Activated naive CD8-positive, alpha-beta T cell treated with anti-CD3 and anti-CD28 coated beads, Interleukin-2, amount 50 U/mL, for 24 hours (primary cell): ENCODE measurements at regions not wholly inside any gene's neighbourhood (a gene's known extent, or its start where the extent isn't known, plus 50 kb on each side); places are given as distances from the start of the nearest gene placed in this dataset.

Experiments used
- ATAC-seq: fragments of 150-1000 bp; cut with Tn5 transposase; one replicate; pipeline ENCODE4 v1.10.0; 2021
- DNase-seq: peaks from one replicate; pipeline ENCODE4 v3.0.0; 2021
- H3K27ac Mint-ChIP-seq: one replicate; pipeline ENCODE4 v1.8.0; 2021; ENCODE audit warnings: mild to moderate bottlenecking, mixed read lengths
- H3K27me3 Mint-ChIP-seq: one replicate; pipeline ENCODE4 v1.8.0; 2021; ENCODE audit warnings: mixed read lengths
- H3K36me3 Mint-ChIP-seq: one replicate; pipeline ENCODE4 v1.8.0; 2021; ENCODE audit warnings: low read depth, mixed read lengths
- H3K4me1 Mint-ChIP-seq: one replicate; pipeline ENCODE4 v1.8.0; 2021; ENCODE audit warnings: mixed read lengths
- H3K4me3 Mint-ChIP-seq: one replicate; pipeline ENCODE4 v1.8.0; 2021; ENCODE audit warnings: mild to moderate bottlenecking, moderate library complexity, mixed read lengths
- H3K9me3 Mint-ChIP-seq: one replicate; pipeline ENCODE4 v1.8.0; 2021; ENCODE audit warnings: mixed read lengths

DNA sequence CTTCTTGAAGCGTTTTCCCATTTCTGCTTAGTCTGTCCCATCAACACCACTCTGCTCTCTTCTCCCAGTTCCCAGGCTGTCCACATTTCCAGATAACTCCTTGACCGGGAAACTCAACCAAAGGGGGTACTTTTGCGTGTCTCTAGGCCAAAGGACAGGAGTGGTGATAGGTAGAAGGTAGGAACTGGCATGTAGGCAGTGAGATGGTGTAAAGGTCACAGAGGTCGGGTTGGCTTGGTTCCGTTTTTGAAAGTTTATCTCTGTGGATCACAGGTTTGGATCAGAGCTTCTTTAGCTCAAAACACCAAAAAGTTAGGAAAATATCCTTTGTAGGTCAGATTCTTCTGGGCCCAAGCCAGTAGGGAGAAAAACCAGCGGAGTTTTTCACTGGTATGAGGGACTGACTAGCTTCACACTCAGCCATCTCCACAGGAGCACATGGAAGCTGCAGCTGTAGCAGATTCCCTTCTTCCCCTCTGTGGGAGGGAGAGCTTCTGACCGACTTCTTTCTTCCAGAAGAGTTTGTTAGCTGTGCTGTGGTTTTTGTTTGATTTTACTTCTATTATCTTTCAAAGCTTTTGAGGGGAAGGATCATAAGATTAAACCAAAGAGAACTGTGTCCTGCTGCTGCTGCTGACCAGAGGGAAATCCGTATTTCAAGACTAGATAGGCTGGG is 98.4 kb upstream of the DMRT1 start:
- no peaks in the 10 kb centered on the region for H3K9me3 Mint-ChIP-seq

DNA sequence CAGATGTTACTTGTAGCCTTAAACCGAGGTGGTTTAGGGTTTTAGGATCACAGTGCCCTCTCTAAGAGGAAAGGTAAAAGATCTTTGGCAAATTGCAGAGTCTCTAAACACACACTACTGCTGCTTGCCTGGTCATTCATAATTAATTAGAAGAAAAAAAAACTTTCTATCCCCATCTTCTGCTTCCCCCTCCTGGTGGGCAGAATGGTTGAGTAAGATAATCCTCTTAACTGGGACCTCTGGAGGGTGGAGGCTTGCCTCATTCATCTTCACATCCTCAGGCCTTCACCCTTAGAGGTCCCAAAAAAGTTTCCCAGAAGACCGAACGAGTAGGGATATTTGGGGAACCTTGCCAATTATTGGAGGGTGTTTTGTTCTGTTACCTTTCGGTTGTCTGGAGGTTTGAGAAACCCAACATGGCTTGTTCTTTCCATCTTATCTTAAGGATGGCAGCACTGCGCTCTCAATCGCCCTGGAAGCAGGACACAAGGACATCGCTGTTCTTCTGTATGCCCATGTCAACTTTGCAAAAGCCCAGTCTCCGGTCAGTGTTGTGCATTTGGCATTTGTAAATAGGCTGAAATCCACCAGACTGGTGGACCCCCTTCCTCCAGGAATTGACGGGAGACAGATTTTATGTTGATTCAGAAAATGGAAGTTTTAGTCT is 97.3 kb upstream of the DMRT1 start:
- DNase-seq (no peak), ATAC-seq (no peak)
- no peak overlapping the region for H3K27ac Mint-ChIP-seq
- H3K4me1 Mint-ChIP-seq = peaks cover 12% of the 10 kb centered on the region
- H3K9me3 Mint-ChIP-seq = no peaks in the 10 kb centered on the region
- peaks cover 2% of the 10 kb centered on the region for H3K36me3 Mint-ChIP-seq
- H3K27me3 Mint-ChIP-seq = no peaks in the 10 kb centered on the region
- H3K4me3 Mint-ChIP-seq = no peak overlapping the region

More for the DNA sequence above, 98.4 kb upstream of the DMRT1 start:
- Mint-ChIP-seq H3K27ac (no peak overlapping the region), H3K4me3 (no peak overlapping the region), H3K27me3 (no peaks in the 10 kb centered on the region), H3K36me3 (peaks cover 2% of the 10 kb centered on the region), H3K4me1 (peaks cover 2% of the 10 kb centered on the region)
- ATAC-seq (no peak), DNase-seq (no peak)

DNA sequence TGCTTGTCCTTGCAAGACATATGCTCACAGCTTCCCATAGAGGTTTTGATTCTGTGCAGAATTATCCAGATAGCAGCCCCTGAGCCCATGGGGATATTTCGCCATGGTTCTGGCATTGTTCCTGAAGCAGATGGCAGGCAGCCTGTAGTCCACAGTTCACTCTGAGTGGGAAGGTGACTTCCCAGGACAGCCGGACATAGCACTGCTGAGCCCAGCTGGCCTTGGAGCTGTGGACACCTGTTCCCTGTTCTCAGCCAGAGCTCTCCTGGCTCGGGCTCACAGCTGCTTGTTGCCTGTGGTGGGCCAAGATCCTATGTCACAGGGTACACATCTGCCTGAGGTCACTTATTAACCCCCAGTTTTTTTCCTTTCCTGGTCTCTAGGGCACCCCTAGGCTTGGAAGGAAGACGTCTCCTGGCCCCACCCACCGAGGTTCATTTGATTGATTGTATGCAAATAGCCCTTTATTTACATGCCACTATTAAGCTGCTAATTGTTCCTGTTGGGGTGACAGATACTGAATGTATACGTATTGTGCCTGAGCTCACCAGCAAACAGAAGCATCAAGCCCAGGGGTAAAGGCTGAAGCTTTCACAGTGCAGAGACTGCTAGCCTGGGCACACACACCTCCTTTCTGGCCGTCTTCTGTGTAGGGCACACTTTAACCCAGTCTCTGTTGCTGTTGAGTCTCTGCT is 96.6 kb upstream of the DMRT1 start:
- no peak for ATAC-seq
- DNase-seq = no peak
- Mint-ChIP-seq H3K9me3 (no peaks in the 10 kb centered on the region), H3K4me1 (peaks cover 19% of the 10 kb centered on the region), H3K27ac (no peak overlapping the region), H3K4me3 (no peak overlapping the region), H3K27me3 (no peaks in the 10 kb centered on the region), H3K36me3 (peaks cover 2% of the 10 kb centered on the region)

DNA sequence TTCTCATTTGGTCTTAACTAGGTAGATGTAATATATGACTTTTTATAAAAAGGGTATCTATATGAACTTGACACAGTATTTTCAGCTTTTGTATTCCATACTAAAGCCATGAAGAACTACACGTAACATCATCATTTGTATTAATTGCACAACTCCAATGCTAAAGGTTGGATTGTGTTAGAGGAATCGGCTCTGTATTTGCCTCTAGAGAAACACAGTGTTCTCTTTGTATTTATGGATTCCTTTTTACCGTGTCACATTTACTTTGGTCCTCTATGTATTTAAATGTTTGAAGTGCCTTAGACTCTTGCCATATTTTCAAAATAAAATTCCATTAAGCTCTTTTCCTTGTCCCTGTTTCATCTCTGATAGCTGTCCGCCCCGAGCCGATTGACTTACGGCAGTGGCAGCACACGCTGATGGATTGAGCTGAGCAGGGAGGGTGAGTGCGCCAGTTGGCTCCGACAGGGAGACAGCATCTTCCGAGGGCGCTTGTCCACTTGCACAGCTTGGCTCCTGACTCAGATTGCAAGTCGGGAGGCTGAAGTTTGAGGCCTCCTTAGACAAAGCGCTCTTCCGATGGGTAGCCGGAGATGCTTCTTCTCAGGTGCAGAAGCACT is 95.6 kb upstream of the DMRT1 start:
- Mint-ChIP-seq H3K27ac (no peak overlapping the region), H3K4me1 (peaks cover 28% of the 10 kb centered on the region), H3K4me3 (no peak overlapping the region), H3K9me3 (no peaks in the 10 kb centered on the region), H3K36me3 (peaks cover 2% of the 10 kb centered on the region), H3K27me3 (no peaks in the 10 kb centered on the region)
- no peak for ATAC-seq
- no peak for DNase-seq

DNA sequence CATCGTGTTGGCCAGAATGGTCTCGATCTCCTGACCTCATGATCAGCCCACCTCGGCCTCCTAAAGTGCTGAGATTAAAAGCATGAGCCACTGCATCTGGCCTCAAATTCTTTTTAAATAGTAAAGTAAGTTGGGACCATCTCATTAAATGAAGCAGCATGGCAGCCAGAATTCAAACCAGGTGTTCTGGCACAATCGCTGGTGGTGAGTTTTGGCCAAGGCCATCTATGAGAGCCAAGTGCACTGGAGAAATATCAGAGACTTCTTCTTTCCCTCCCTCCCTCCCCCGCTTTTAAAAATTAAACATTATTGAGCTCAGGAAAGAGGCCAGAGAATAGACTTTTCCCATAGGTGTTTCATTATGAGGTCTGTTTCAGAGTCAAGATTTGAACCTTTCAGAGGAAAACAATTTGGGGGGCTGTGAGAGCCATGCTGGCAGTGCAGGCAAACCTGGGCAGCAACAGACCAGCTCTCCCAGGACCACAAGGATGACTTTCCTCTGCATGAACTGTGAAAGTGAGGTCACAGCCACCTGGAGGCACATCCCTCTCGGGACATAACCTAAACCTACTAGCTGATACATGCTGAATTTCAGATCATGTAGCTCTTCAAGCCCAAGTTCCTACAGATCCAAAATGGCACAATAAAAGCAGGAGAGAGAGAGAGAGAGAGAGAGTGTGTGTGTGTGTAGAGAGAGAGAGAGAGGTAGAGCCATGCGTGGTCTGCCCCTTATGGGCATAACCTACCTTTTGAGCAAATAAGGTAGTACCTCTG is 94.6 kb upstream of the DMRT1 start:
- ATAC-seq (no peak), DNase-seq (no peak)
- H3K4me3 Mint-ChIP-seq = no peak overlapping the region
- peaks cover 38% of the 10 kb centered on the region for H3K4me1 Mint-ChIP-seq
- H3K9me3 Mint-ChIP-seq = no peaks in the 10 kb centered on the region
- no peaks in the 10 kb centered on the region for H3K27me3 Mint-ChIP-seq
- peaks cover 2% of the 10 kb centered on the region for H3K36me3 Mint-ChIP-seq
- H3K27ac Mint-ChIP-seq = no peak overlapping the region

DNA sequence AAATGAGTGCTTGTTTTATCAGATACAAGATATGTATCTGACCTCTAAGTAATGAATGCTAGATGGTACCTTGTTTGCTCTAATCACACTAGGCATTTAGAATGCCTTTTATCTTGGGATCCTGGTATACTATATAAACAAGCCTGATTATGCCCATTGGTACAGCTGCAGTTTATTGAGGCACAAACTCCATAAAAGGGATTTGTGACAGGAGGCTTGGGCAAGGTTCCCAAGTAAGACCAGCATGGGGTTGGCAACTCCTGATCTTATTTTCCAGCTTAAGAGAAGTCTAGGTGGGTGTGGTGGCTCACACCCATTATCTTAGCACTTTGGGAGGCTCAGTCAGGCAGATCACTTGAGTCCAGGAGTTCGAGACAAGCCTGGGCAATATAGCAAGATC is 93.9 kb upstream of the DMRT1 start:
- Mint-ChIP-seq H3K9me3 (no peaks in the 10 kb centered on the region), H3K27me3 (no peaks in the 10 kb centered on the region), H3K36me3 (no peaks in the 10 kb centered on the region), H3K4me3 (no peak overlapping the region), H3K4me1 (peaks cover 43% of the 10 kb centered on the region), H3K27ac (no peak overlapping the region)
- no peak for DNase-seq
- ATAC-seq = no peak

DNA sequence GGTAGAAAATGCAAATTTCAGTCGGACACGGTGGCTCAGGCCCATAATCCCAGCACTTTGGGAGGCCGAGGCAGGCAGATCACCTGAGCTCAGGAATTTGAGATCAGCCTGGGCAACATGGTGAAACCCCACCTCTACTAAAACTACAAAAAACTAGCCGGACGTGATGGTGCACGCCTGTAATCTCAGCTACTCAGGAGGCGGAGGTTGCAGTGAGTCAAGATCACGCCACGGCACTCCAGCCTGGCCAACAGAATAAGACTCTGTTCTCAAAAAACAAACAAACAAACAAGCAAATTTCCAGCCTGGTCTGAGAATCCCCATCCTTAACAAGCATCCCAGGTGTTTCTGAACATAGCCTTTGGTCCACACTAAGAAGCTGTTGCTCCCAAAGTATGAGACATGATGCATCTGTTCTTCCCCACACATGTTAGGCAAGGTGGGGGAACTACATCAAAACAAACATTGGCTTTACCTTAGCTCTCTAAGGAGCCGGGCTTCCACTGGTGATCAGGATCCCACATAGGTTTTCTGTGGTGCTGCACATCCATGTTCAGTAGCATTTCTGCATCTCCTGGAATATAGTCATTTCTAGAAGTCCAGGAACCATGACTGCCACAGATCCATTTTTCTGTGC is 92.5 kb upstream of the DMRT1 start:
- no peak overlapping the region for H3K27ac Mint-ChIP-seq
- no peaks in the 10 kb centered on the region for H3K27me3 Mint-ChIP-seq
- H3K4me3 Mint-ChIP-seq = peak overlapping the region; percentile 21
- ATAC-seq (no peak), DNase-seq (no peak)
- no peaks in the 10 kb centered on the region for H3K36me3 Mint-ChIP-seq
- no peaks in the 10 kb centered on the region for H3K9me3 Mint-ChIP-seq
- peaks cover 45% of the 10 kb centered on the region for H3K4me1 Mint-ChIP-seq

DNA sequence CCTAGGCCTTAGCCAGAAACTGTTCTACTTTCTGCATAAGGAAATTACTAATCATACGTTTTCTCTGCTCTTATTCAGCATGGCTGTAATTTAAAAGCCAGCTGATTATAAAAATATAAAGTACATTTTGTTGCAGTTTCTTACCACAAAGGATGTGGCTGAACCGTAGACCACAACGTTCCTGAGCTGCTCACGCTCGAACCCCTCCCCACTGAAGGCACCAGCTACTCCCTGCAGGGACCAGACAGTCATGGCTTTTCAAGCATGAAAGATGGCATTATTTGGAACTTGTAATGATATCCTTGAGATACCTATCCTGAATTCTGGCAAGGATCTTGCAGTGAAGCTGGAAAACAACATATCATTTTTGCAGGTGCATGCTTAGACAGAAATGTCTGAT is 91.8 kb upstream of the DMRT1 start:
- Mint-ChIP-seq H3K9me3 (no peaks in the 10 kb centered on the region), H3K4me1 (peaks cover 45% of the 10 kb centered on the region)
- ATAC-seq = peak; percentile 55

DNA sequence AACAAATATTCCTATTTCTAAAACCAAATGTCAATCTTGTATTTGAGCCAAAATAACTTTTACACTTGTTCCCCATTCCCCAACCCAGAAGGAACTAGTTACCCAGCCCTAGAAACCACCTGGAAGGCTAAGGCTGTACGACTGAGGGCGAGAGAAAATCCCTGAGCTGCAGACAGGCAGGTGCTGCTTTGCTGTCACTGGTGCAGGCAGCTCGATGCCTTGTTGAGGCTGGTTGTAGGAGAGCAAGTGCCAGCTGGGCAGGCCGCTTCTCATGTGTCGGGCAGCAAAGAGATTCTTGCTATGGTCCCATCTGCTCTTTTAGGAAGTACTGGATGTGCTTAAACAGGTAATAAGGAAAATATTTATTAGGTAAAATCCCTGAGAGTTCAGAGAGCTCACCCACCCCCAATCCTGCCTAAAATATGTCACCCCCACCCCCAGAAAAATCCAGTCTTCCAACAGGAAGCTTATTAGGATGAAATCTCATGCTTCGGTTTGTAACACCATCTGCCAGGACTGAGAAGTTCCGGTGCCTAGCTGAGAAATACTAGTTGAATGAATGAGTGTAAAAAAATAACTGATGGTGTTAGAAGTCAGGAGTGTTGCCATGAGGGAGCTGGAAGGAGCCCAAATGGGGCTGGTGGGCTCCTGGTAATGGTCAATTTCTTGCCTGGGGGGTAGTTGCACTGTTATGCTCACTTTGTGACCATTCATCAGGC is 91.1 kb upstream of the DMRT1 start:
- Mint-ChIP-seq H3K4me1 (peaks cover 48% of the 10 kb centered on the region), H3K27ac (no peak overlapping the region)

More for the DNA sequence above, 91.8 kb upstream of the DMRT1 start:
- H3K36me3 Mint-ChIP-seq = no peaks in the 10 kb centered on the region
- H3K27me3 Mint-ChIP-seq = no peaks in the 10 kb centered on the region
- peak; percentile 40 for DNase-seq
- peak overlapping the region; percentile 1 for H3K4me3 Mint-ChIP-seq
- H3K27ac Mint-ChIP-seq = no peak overlapping the region

DNA sequence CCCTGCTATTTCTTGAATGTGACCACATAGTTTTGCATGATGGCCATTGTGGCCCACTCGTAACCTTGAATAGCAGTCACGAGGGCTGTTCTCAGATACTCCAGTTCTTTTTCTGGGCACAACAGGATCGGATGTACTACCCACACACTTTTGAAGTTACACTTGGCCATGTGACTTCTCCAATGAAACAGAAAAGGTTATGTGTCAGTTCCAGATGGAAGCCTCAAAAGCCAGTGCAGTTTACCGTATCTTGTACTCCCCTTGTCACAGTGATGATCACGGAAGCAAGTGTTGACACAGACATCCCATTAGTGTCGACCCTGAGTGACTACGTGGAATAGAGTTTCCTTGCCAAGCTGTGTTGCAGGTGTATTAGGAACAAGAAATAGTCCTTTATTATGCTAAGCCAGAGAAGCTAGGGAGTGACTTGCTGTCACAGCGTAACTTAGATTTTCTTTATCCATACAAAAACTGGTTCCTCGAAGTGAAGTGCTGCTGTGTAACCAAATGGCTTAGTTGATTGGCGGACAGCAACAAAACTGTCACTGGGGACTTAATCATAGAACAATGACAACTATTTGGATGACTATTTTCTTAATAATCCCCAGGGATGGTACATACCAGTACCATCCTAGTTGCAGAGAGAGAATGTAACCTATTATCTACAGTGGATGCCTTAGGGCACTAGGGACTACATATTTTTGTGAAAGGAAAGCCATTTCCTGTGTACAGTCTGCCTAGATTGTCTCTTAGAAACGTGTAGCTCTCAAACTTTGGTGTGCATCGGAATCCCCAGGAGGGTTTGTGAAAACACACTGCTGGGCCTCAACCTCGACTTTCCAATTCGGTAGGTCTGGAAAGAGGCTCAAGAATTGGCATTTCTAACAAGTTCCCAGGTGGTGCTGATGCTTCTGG is 90.1 kb upstream of the DMRT1 start:
- peaks cover 56% of the 10 kb centered on the region for H3K4me1 Mint-ChIP-seq
- ATAC-seq (peak; percentile 74), DNase-seq (no peak)

More for the DNA sequence above, 91.1 kb upstream of the DMRT1 start:
- Mint-ChIP-seq H3K4me3 (no peak overlapping the region), H3K36me3 (no peaks in the 10 kb centered on the region), H3K9me3 (no peaks in the 10 kb centered on the region), H3K27me3 (no peaks in the 10 kb centered on the region)
- no peak for DNase-seq
- no peak for ATAC-seq

DNA sequence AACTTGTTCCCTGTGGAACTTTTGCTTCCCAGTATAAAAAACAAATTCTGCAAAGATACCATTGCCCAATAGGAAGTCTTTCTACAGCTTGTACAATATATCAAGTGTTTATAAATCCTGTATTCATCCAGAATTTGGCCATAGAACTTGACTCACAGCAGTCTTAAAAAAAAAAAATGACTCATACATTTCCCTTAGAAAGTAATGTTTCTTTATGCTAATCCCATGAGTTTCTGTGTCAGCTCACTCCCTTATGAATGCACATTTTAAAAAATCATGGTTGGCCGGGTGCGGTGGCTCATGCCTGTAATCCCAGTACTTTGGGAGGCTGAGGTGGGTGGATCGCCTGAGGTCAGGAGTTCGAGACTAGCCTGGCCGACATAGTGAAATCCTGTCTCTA is 89.3 kb upstream of the DMRT1 start:
- H3K4me3 Mint-ChIP-seq = no peak overlapping the region
- H3K27ac Mint-ChIP-seq = peak overlapping the region; percentile 39
- no peaks in the 10 kb centered on the region for H3K36me3 Mint-ChIP-seq
- H3K9me3 Mint-ChIP-seq = no peaks in the 10 kb centered on the region
- H3K4me1 Mint-ChIP-seq = peaks cover 56% of the 10 kb centered on the region
- ATAC-seq = no peak
- peaks cover 4% of the 10 kb centered on the region for H3K27me3 Mint-ChIP-seq
- no peak for DNase-seq

More for the DNA sequence above, 90.1 kb upstream of the DMRT1 start:
- Mint-ChIP-seq H3K27ac (peak overlapping the region; percentile 39), H3K9me3 (no peaks in the 10 kb centered on the region), H3K27me3 (peaks cover 4% of the 10 kb centered on the region), H3K36me3 (no peaks in the 10 kb centered on the region), H3K4me3 (no peak overlapping the region)

DNA sequence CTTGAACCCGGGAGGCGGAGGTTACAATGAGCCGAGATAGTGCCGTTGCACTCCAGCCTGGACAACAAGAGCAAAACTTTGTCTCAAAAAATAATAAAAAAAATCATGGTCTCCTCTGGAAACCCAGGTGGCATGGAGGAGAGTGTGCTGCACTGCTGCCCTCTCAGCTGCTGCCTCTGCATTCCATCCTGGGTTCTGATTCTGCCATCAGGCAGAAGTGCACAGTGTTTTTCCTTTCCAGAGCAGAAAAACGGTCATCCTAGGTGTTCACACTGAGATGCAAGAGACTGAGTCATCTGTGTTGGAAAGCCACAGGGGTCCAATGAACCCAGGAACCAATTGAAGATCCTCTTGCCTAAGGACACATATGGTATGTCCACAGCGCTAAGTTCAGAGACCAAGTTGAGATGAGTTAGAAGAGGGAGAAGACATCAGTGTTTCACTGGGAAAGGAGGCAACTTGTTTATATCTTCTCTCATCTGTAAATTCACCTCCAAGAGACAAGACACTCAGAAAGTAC is 88.8 kb upstream of the DMRT1 start:
- no peak for DNase-seq
- ATAC-seq = no peak
- Mint-ChIP-seq H3K4me3 (no peak overlapping the region), H3K27ac (no peak overlapping the region), H3K36me3 (no peaks in the 10 kb centered on the region), H3K9me3 (no peaks in the 10 kb centered on the region), H3K27me3 (peaks cover 4% of the 10 kb centered on the region), H3K4me1 (peaks cover 56% of the 10 kb centered on the region)
